ENCODE measurements at regions not wholly inside any gene's neighbourhood (a gene's known extent, or its start where the extent isn't known, plus 50 kb on each side); places are given as distances from the start of the nearest gene placed in this dataset.

DNA sequence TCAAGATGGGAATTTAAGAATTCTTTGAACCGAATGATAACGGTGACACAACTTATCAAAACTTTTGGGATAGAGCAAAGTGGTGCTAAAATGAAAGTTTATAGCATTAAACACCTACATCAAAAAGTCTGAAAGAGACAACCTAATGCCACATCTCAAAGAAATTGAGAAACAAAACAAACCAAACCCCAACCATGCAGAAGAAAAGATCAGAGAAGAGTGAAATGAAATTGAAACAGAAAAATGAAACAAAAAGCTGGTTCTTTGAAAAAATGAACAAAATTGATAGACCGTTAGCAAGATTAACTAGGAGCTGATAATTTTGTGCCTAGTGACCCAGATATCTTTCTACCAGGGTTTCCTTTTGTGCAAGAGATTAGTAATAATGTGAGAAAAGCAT lies 248.0 kb upstream of the EYS start:
- no peaks in the 10 kb centered on the region for H3K9me1 ChIP-seq (replicated peaks; ENCODE audit: control insufficient read depth, extremely low read depth, insufficient read depth, low read length)
- no peaks in the 10 kb centered on the region for H3K36me3 ChIP-seq (ENCODE audit: control insufficient read depth in 2 of 2, extremely low read depth in 1 of 2, insufficient read depth in 2 of 2, low read length in 2 of 2)
- FAIRE-seq (no peak), DNase-seq (ENCODE audit: low read depth, low spot score) (no peak)
- no peaks in the 10 kb centered on the region for H3K9me3 ChIP-seq (replicated peaks; ENCODE audit: control insufficient read depth, insufficient read depth, low read length)
- BruUV-seq (replicated peaks): no TSS peak
- ChIA-PET POLR2A (no interaction called here), CTCF (no interaction called here)
- TF ChIP-seq EZH2 (IDR thresholded peaks at IDR 0.05; ENCODE audit: borderline replicate concordance, low read depth, low read length, severe bottlenecking): no peak
- TF ChIP-seq, protein P1, sequence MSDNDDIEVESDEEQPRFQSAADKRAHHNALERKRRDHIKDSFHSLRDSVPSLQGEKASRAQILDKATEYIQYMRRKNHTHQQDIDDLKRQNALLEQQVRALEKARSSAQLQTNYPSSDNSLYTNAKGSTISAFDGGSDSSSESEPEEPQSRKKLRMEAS (IDR thresholded peaks at IDR 0.05; ENCODE audit: insufficient read depth, insufficient read length): no peak
- TF ChIP-seq, protein P2, sequence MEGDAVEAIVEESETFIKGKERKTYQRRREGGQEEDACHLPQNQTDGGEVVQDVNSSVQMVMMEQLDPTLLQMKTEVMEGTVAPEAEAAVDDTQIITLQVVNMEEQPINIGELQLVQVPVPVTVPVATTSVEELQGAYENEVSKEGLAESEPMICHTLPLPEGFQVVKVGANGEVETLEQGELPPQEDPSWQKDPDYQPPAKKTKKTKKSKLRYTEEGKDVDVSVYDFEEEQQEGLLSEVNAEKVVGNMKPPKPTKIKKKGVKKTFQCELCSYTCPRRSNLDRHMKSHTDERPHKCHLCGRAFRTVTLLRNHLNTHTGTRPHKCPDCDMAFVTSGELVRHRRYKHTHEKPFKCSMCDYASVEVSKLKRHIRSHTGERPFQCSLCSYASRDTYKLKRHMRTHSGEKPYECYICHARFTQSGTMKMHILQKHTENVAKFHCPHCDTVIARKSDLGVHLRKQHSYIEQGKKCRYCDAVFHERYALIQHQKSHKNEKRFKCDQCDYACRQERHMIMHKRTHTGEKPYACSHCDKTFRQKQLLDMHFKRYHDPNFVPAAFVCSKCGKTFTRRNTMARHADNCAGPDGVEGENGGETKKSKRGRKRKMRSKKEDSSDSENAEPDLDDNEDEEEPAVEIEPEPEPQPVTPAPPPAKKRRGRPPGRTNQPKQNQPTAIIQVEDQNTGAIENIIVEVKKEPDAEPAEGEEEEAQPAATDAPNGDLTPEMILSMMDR (IDR thresholded peaks at IDR 0.05; ENCODE audit: extremely low read depth in 1 of 2, insufficient read depth in 1 of 2, low read depth in 1 of 2, low read length in 2 of 2): no peak
- no peak for TF ChIP-seq POLR2AphosphoS5 (IDR thresholded peaks at IDR 0.05; ENCODE audit: insufficient read depth, low read depth, low read length)
- TF ChIP-seq JUN (IDR thresholded peaks at IDR 0.05; ENCODE audit: borderline replicate concordance, insufficient read depth, insufficient read length, low read depth): no peak
- no peak for TF ChIP-seq POLR2A (IDR thresholded peaks at IDR 0.05; ENCODE audit: low read depth, low read length)
- H3K27me3 ChIP-seq (ENCODE audit: control insufficient read depth in 2 of 2, insufficient read depth in 2 of 2, low read length in 2 of 2): no peaks in the 10 kb centered on the region
- no peak overlapping the region for H3K4me3 ChIP-seq (replicated peaks in 1 of 3; ENCODE audit: insufficient read depth in 1 of 3, low read depth in 1 of 3, low read length in 3 of 3)
- no peaks in the 10 kb centered on the region for H3K79me2 ChIP-seq (ENCODE audit: control insufficient read depth, insufficient read depth, low read length)
- H2AFZ ChIP-seq (ENCODE audit: low read depth, low read length): no peak overlapping the region
- H4K20me1 ChIP-seq (replicated peaks; ENCODE audit: control insufficient read depth, extremely low read depth, insufficient read depth, low read length): no peaks in the 10 kb centered on the region
- intact Hi-C loops (cut with micrococcal nuclease) (no loop called here), dilution Hi-C loops (cut with MboI; ENCODE audit: extremely low pct_ligation_motif_present, low sequenced_read_pairs) (no loop called here)
- H3K27ac ChIP-seq (ENCODE audit: insufficient read depth, low read depth, low read length): no peak overlapping the region
- H3K4me1 ChIP-seq (ENCODE audit: control insufficient read depth, extremely low read depth, insufficient read depth, low read length): no peaks in the 10 kb centered on the region
- no peak overlapping the region for H3K9ac ChIP-seq (replicated peaks; ENCODE audit: extremely low read depth, insufficient read depth, low read length)
- H3K4me2 ChIP-seq (ENCODE audit: insufficient read depth, low read length): no peak overlapping the region

DNA sequence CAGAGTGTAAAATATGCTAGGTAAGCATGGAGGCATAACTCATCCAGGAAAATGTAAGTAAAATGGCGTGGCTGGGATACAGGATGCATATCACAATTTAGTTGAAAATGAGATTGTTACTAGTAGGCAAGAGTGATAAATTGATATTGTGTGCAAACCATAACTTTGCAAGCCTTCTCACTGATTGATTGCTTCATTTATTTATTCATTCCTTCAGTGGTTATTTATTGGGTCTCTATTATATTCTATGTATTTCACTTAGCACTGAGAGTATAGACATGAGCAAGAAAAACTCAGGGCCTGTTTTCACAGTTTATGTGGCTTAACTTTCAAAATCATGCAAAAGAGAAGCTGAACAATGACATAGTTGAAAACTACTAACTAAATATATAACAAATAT lies 241.0 kb upstream of the EYS start:
- Histone ChIP-seq H3K27me3 (ENCODE audit: control insufficient read depth in 2 of 2, insufficient read depth in 2 of 2, low read length in 2 of 2) (no peaks in the 10 kb centered on the region), H4K20me1 (replicated peaks; ENCODE audit: control insufficient read depth, extremely low read depth, insufficient read depth, low read length) (no peaks in the 10 kb centered on the region), H3K9me3 (replicated peaks; ENCODE audit: control insufficient read depth, insufficient read depth, low read length) (no peaks in the 10 kb centered on the region), H2AFZ (ENCODE audit: low read depth, low read length) (no peak overlapping the region), H3K9ac (replicated peaks; ENCODE audit: extremely low read depth, insufficient read depth, low read length) (no peak overlapping the region), H3K36me3 (ENCODE audit: control insufficient read depth in 2 of 2, extremely low read depth in 1 of 2, insufficient read depth in 2 of 2, low read length in 2 of 2) (no peaks in the 10 kb centered on the region), H3K27ac (ENCODE audit: insufficient read depth, low read depth, low read length) (no peak overlapping the region), H3K4me2 (ENCODE audit: insufficient read depth, low read length) (no peak overlapping the region), H3K9me1 (replicated peaks; ENCODE audit: control insufficient read depth, extremely low read depth, insufficient read depth, low read length) (no peaks in the 10 kb centered on the region), H3K4me1 (ENCODE audit: control insufficient read depth, extremely low read depth, insufficient read depth, low read length) (no peaks in the 10 kb centered on the region), H3K4me3 (replicated peaks in 1 of 3; ENCODE audit: insufficient read depth in 1 of 3, low read depth in 1 of 3, low read length in 3 of 3) (no peak overlapping the region), H3K79me2 (ENCODE audit: control insufficient read depth, insufficient read depth, low read length) (no peaks in the 10 kb centered on the region)
- intact Hi-C loops (cut with micrococcal nuclease) (no loop called here), dilution Hi-C loops (cut with MboI; ENCODE audit: extremely low pct_ligation_motif_present, low sequenced_read_pairs) (no loop called here)
- no TSS peak for BruUV-seq (replicated peaks)
- CTCF ChIA-PET: no interaction called here
- DNase-seq (ENCODE audit: low read depth, low spot score): no peak
- TF ChIP-seq EZH2 (IDR thresholded peaks at IDR 0.05; ENCODE audit: borderline replicate concordance, low read depth, low read length, severe bottlenecking) (no peak), POLR2AphosphoS5 (IDR thresholded peaks at IDR 0.05; ENCODE audit: insufficient read depth, low read depth, low read length) (no peak), GATA2 (IDR thresholded peaks at IDR 0.05; ENCODE audit: insufficient read depth, insufficient read length, low read depth, low read length) (no peak), POLR2A (IDR thresholded peaks at IDR 0.05; ENCODE audit: low read depth, low read length) (no peak), MYC (IDR thresholded peaks at IDR 0.05; ENCODE audit: low read depth, low read length) (no peak), JUN (IDR thresholded peaks at IDR 0.05; ENCODE audit: borderline replicate concordance, insufficient read depth, insufficient read length, low read depth) (no peak), FOS (IDR thresholded peaks at IDR 0.05; ENCODE audit: borderline replicate concordance, insufficient read depth, low read length) (no peak)
- TF ChIP-seq, protein P1 (IDR thresholded peaks at IDR 0.05; ENCODE audit: insufficient read depth, insufficient read length): no peak
- TF ChIP-seq, protein P2 (IDR thresholded peaks at IDR 0.05; ENCODE audit: extremely low read depth in 1 of 2, insufficient read depth in 1 of 2, low read depth in 1 of 2, low read length in 2 of 2): no peak
- POLR2A ChIA-PET: no interaction called here
- no peak for FAIRE-seq

Data from endothelial cell of umbilical vein (primary cell).